Stimulated activated CD4-positive, alpha-beta T cell treated with anti-CD3 and anti-CD28 coated beads, Interleukin-4, amount 100 ng/mL, for 1 hour (primary cell): ENCODE measurements at regions not wholly inside any gene's neighbourhood (a gene's known extent, or its start where the extent isn't known, plus 50 kb on each side); places are given as distances from the start of the nearest gene placed in this dataset.

ENCODE experiments used
- DNase-seq: peaks from one replicate; pipeline ENCODE4 v3.0.0-alpha.2; 2020

GRCh38 chr22:23522623-23523251 is 57.4 kb downstream of the IGLL1 start:
- no peak for DNase-seq

GRCh38 chr22:23521441-23522113 is 58.5 kb downstream of the IGLL1 start:
- peak; percentile 57 for DNase-seq

- DNase-seq: no peak
Observed at GRCh38 chr22:23520863-23521440, 59.1 kb downstream of the IGLL1 start.

- no peak for DNase-seq
Observed at GRCh38 chr22:23519442-23520157, 60.5 kb downstream of the IGLL1 start.

- DNase-seq: no peak
Observed at GRCh38 chr22:23518376-23519187, 61.5 kb downstream of the IGLL1 start.

- DNase-seq: no peak
Observed at GRCh38 chr22:23517804-23518375, 62.2 kb downstream of the IGLL1 start.

GRCh38 chr22:23516304-23516703 is 63.8 kb downstream of the IGLL1 start:
- DNase-seq: no peak

GRCh38 chr22:23514322-23515038 is 65.6 kb downstream of the IGLL1 start:
- no peak for DNase-seq

- DNase-seq: no peak
Observed at GRCh38 chr22:23513705-23514104, 66.4 kb downstream of the IGLL1 start.

GRCh38 chr22:23513133-23513532 is 67.0 kb downstream of the IGLL1 start:
- DNase-seq: no peak

GRCh38 chr22:23512721-23513120 is 67.4 kb downstream of the IGLL1 start:
- DNase-seq: no peak

GRCh38 chr22:23512348-23512705 is 67.8 kb downstream of the IGLL1 start:
- DNase-seq: no peak

- no peak for DNase-seq
Observed at GRCh38 chr22:23511627-23512347, 68.3 kb downstream of the IGLL1 start.

GRCh38 chr22:23509571-23510302 is 70.4 kb downstream of the IGLL1 start:
- DNase-seq: no peak

- DNase-seq: no peak
Observed at GRCh38 chr22:23504516-23504915, 75.6 kb downstream of the IGLL1 start.

- DNase-seq: no peak
Observed at GRCh38 chr22:23503736-23504440, 76.2 kb downstream of the IGLL1 start.

- DNase-seq: no peak
Observed at GRCh38 chr22:23503142-23503541, 76.9 kb downstream of the IGLL1 start.

- no peak for DNase-seq
Observed at GRCh38 chr22:23501708-23502107, 78.4 kb downstream of the IGLL1 start.

GRCh38 chr22:23501261-23501619 is 78.8 kb downstream of the IGLL1 start:
- DNase-seq: no peak
